Progenitor cell of endocrine pancreas (in vitro differentiated cells): ENCODE measurements at regions not wholly inside any gene's neighbourhood (a gene's known extent, or its start where the extent isn't known, plus 50 kb on each side); places are given as distances from the start of the nearest gene placed in this dataset.

Experiments used
- DNase-seq: peaks from one replicate; pipeline ENCODE4 v3.0.0; 2021; ENCODE audit warnings: low spot score; ENCODE audit not compliant: unreplicated experiment
- H3K27ac Mint-ChIP-seq: 2 replicates; pipeline ENCODE4 v1.8.0; 2021; ENCODE audit warnings: mild to moderate bottlenecking, moderate library complexity, mixed read lengths
- H3K27me3 Mint-ChIP-seq: 2 replicates; pipeline ENCODE4 v1.8.0; 2021; ENCODE audit warnings: mixed read lengths
- H3K36me3 Mint-ChIP-seq: 2 replicates; pipeline ENCODE4 v1.8.0; 2022; ENCODE audit warnings: mixed read lengths; ENCODE audit not compliant: insufficient read depth
- H3K4me1 Mint-ChIP-seq: 2 replicates; pipeline ENCODE4 v1.8.0; 2021; ENCODE audit warnings: low read depth, mixed read lengths
- H3K4me3 Mint-ChIP-seq: 2 replicates; pipeline ENCODE4 v1.8.0; 2021; ENCODE audit warnings: low read depth, mild to moderate bottlenecking, moderate library complexity, mixed read lengths
- H3K9me3 Mint-ChIP-seq: 2 replicates; pipeline ENCODE4 v1.8.0; 2021; ENCODE audit warnings: low read depth, mixed read lengths
- CTCF ChIP-seq: fragments of 200-600 bp; sonication (generic); IDR thresholded peaks from one replicate; pipeline ENCODE4 v1.5.0; 2021; ENCODE audit warnings: antibody characterized with exemption, mild to moderate bottlenecking; ENCODE audit not compliant: unreplicated experiment

DNA sequence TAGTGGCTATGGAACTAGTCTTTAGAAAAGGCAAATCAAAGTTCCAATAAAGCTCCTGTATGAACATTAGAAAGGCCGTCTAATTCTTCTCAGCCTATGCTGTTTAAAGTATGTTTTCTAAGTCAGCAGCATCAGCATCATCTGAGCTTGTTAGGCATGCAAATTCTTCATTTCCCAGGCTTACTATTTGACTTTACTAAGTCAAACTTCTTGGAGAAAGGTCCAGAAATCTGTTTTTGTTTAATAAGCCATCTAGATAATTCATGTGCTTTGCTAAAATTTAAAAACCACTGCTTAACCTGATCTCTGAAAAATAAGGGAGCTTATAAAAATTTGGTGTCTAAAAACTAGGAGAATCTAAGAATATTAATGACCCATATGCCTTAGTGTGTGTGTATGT lies 200.2 kb upstream of the SGCD start:
- no peaks in the 10 kb centered on the region for H3K36me3 Mint-ChIP-seq
- no peaks in the 10 kb centered on the region for H3K27me3 Mint-ChIP-seq
- H3K4me3 Mint-ChIP-seq: no peak overlapping the region
- no peak for TF ChIP-seq CTCF
- no peak overlapping the region for H3K27ac Mint-ChIP-seq
- DNase-seq: no peak
- no peaks in the 10 kb centered on the region for H3K9me3 Mint-ChIP-seq
- no peaks in the 10 kb centered on the region for H3K4me1 Mint-ChIP-seq

GRCh38 chr5:156128026-156128425 lies 198.9 kb upstream of the SGCD start:
- Mint-ChIP-seq H3K4me3 (no peak overlapping the region), H3K36me3 (no peaks in the 10 kb centered on the region), H3K27me3 (no peaks in the 10 kb centered on the region), H3K27ac (no peak overlapping the region), H3K4me1 (no peaks in the 10 kb centered on the region), H3K9me3 (no peaks in the 10 kb centered on the region)
- DNase-seq: no peak
- TF ChIP-seq CTCF: no peak

GRCh38 chr5:156134216-156134615 lies 192.7 kb upstream of the SGCD start:
- no peaks in the 10 kb centered on the region for H3K36me3 Mint-ChIP-seq
- no peaks in the 10 kb centered on the region for H3K27me3 Mint-ChIP-seq
- no peak for TF ChIP-seq CTCF
- no peak for DNase-seq
- no peaks in the 10 kb centered on the region for H3K9me3 Mint-ChIP-seq
- no peaks in the 10 kb centered on the region for H3K4me1 Mint-ChIP-seq
- H3K4me3 Mint-ChIP-seq: no peak overlapping the region
- H3K27ac Mint-ChIP-seq: no peak overlapping the region

DNA sequence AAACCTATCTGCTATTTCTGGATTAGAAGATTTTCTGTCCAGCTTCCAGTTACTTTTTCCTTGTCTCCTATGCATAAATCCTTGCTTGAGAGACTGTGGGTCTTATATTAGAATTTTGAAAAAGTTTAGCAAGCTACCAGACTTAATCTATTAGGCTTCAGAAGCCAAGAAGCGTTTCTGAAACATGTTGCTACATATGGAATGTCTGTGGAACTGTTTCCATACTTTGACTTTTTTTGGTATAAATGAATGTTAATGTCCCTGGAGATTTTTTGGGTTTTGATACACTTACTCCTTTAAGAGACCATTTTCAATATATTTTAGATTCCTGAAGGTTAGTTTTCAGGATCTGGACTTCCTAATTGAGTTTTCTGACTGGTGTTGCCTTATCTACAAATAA lies 191.4 kb upstream of the SGCD start:
- Mint-ChIP-seq H3K4me3 (no peak overlapping the region), H3K9me3 (no peaks in the 10 kb centered on the region), H3K36me3 (no peaks in the 10 kb centered on the region), H3K27me3 (no peaks in the 10 kb centered on the region), H3K4me1 (no peaks in the 10 kb centered on the region), H3K27ac (no peak overlapping the region)
- no peak for DNase-seq
- TF ChIP-seq CTCF: no peak

GRCh38 chr5:156137071-156137869 lies 189.7 kb upstream of the SGCD start:
- H3K4me3 Mint-ChIP-seq: no peak overlapping the region
- H3K4me1 Mint-ChIP-seq: no peaks in the 10 kb centered on the region
- no peak overlapping the region for H3K27ac Mint-ChIP-seq
- H3K36me3 Mint-ChIP-seq: peaks cover 1% of the 10 kb centered on the region
- H3K27me3 Mint-ChIP-seq: no peaks in the 10 kb centered on the region
- DNase-seq: no peak
- no peak for TF ChIP-seq CTCF
- peaks cover 2% of the 10 kb centered on the region for H3K9me3 Mint-ChIP-seq
